Middle frontal gyrus (tissue), 1 donor: ENCODE measurements at regions not wholly inside any gene's neighbourhood (a gene's known extent, or its start where the extent isn't known, plus 50 kb on each side); places are given as distances from the start of the nearest gene placed in this dataset.

Source experiments
- DNase-seq: peaks from one replicate; pipeline ENCODE4 v3.0.0-alpha.2; 2015; ENCODE audit warnings: low spot score; ENCODE audit errors: extremely low spot score

DNA sequence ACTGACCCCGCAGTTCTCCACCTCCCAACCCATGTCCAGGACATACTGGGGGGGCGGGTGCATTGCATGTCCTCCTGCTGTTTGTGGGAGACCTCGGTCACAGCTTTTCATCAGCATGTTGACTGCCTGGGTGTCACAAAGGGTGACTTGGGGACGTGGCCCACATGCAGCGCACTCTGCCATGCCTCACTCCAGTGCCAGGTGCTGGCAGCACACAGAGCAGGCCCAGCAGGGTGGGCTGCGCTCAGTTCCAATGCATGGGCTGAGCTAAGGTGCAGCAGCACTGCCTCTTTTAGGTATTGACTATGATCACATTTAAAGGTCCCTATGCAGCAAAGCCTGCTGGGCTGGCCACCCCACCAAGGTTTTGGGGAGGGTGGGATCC is 261.9 kb upstream of the SALL3 start:
- no peak for DNase-seq

DNA sequence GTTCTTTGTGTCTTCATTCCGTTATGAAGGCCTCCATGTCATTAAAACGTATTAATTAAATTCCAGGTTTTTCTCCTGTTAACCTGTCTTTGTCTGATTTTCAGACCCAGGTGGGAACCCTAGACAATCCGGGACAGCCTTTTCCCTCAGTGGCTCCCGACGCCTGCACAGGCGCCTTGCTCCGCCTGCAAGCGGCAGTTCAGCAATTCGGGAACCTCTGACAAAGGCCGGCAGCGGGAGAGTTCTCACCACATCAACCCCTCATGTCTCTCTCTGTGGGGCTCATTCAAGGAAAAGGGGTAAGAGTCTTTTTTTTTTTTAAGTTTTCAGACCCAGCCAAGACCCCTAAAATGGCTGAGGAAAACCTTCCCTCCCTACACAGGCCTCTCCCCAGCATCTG is 259.8 kb upstream of the SALL3 start:
- no peak for DNase-seq

DNA sequence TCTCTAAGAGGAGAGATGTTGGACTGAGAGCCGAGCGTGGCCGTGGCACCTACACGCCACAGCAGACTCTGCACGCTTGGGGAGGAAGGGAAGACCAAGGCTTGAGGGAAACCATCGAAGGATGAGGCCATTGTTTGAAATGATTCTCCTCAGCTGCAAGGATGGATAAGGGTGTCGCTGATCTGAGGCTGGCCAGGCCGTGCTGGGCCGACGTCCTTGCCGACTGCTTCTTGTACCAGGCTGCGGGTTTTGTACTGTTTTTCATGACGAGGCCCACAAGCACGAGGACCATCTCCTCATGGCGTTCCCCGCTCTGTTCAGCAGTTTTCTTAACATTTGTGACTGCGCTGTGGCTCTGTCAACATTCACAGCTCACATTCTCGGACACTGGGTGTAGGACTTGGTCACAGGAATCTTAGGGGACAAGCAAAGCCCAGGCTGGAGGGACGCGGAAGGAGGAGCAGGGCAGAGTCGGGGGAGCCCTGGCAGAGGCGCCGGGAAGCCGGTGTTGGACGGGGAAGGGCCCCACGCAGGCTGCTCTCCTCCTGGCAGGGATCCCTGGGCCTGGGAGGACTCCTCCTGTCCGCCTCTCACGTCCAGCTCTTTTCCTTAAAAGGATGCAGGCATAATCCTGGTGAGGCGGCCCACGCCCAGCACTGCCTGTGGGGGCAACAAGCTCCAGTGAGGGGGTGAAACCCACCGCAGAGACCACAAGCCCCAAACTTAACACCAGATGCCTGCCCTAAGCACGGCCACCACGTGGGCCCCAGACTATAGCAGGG is 259.0 kb upstream of the SALL3 start:
- DNase-seq, result no peak

DNA sequence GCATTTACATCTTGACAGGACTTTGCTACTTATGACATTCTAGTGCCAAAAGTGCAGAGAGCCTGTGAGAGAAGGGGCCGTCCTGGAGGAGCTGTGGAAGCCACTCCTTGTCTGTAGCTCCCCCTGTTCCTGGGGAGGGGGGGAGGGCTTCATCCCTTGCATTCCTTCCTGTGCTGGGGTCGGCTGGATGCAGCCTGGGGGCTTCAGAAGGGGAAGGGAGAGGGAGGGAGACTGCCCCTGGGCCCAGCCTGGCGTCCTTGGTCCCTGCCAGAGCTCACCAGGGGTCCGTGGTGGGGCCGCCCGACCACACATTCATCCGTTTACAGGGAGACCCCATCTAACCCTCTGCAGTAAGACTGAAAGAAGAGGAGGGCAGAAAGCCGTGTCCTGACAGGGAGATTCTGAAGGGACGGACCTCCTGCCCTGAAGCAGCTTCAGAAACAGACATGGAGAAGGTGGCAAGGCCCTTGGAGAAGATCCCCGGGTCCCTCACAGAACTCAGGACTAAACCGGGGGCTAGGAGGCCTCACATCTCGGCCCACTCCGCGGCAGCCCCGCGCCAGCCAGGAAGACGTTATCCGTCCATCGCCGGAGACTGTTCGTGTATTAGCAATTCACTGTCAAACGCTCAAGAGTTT is 258.3 kb upstream of the SALL3 start:
- DNase-seq, result no peak

DNA sequence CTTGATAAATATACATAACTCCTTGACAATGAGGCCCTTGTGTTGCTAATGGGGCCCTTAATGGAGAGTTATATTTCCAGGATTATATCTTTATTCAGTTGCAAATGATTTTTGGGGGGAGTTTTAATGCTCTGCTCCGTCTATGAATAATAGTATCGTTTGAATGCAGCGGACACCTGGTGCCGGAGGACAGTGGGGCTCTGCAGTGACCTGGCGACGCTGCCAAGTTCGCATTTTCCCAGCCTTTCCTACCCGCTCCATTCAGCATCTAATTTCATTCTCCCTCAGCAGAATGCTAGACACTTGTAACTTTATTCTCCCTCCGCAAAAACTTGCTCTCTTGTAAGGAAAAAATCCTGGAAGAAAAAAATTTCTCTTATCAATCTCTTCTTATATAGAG is 257.6 kb upstream of the SALL3 start:
- no peak for DNase-seq

DNA sequence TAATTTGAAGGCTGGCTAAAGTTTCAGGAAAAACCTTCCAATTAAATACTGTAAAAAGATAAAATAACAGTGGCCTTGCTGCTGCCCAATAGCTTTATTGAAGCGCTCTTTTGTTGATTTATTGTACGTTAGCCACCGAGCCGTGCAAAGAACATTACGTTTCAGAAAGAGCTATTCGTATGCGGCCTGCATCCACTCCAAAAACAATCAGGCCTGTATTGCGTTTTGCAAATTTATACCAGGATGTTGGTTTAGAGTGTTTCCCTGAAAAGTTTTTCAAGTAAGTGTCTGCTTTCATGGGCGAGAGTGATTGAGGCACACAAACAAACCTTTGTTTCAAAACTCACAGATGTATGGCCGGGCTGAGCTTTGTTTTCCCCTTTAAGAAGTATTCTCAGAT is 257.2 kb upstream of the SALL3 start:
- no peak for DNase-seq

- no peak for DNase-seq
Measured at GRCh38 chr18:78722929-78723710, 256.5 kb upstream of the SALL3 start.

- DNase-seq, result no peak
Measured at GRCh38 chr18:78724214-78724914, 255.3 kb upstream of the SALL3 start.

GRCh38 chr18:78725426-78725825 is 254.2 kb upstream of the SALL3 start:
- DNase-seq, result no peak

- DNase-seq, result no peak
Measured at GRCh38 chr18:78726326-78727056, 253.1 kb upstream of the SALL3 start.

- DNase-seq, result no peak
Measured at GRCh38 chr18:78727057-78727739, 252.4 kb upstream of the SALL3 start.

DNA sequence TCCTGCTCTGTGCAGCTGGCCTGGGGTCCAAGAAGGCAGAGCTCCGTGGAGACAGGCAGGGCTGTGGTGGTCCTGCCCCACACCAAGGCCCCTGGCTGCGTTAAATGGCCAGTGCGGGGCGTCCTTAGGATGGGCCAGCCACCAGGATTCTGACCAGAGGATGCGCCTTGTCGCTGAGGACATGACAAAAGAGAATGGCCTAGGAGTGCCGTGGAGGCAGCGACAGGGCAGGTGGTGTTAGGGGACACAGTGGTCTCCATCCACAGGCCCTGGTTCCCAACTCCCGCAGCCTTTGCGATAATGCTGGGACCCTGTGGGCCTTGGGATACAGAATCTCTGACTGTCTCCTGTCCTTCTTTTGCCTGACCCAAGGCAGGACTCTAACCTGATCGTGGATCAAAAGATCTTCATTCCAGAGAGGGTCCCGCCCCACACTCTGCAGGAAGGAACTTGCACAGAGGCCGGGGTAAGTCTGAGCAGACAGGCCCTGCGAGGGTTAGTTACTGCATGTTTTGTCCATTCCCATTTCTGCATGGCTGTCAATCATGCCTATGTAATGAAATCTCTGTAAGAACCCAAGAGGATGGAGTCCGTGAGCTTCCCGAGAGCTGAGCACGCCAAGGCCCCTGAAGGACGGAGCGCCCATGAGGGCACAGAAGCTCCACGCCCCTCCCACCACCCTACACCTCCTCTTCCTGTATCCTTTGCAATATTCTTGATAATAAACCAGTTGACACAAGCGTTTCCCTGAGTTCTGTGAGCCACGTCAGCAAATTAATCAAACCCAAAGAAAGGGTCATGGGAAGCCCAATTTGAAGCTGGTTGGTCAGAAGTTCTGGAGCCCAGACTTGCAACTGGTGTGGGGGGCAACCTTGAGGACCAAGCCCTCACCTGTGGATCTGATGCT is 251.5 kb upstream of the SALL3 start:
- DNase-seq, result no peak

- no peak for DNase-seq
Measured at GRCh38 chr18:78728784-78729467, 250.7 kb upstream of the SALL3 start.

DNA sequence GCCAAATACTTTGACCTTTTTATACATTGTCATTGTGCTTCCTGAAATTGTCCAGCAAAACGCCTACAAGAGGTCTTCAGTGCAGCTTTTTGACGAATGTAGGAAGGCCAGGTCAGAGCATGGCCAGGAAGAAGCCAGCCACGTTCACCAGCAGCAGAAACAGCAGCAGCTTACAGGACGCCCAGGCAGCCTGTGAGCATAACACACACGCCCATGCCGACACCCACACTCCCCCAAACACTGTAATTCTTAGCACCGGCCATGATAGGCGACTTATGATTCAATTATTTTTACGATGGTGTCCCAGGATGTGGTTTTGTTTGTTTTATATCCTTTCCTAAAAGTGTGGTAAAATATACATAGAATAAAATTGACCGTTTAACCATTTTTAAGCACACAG is 249.1 kb upstream of the SALL3 start:
- DNase-seq, result no peak

- DNase-seq, result no peak
Measured at GRCh38 chr18:78731016-78731397, 248.6 kb upstream of the SALL3 start.

DNA sequence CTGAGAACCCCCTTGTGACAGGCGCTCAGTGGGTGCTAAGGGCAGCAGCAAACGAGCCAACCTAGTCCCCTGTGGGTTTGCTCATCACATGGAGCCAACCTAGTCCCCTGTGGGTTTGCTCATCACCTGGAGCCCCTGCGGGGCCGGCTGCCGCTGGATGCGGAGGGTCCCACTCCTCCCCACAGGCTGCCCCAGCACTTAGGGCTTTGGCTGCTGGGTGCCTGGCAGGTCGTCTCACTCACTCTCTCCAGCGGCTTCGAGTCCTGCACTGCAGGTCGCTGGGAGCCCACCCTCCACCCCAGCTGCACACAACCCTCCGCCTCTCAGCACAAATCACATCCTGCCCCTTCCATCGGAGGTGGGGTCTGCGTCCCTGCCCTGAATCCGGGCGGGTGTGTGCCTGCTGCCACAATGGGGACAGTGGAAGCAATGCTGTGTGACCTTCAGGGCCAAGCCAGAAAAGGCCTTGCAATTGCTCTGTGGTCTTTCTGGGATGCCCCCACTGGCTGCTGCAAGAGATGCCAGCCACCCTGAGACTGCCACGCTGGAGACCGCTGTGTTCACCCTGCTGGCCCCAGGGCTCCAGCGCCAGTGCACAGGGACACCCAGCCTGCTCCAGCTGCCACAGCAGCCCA is 248.1 kb upstream of the SALL3 start:
- DNase-seq, result no peak

- DNase-seq, result no peak
Measured at GRCh38 chr18:78732273-78733210, 247.1 kb upstream of the SALL3 start.
